SK-N-SH (cell line): ENCODE measurements at regions not wholly inside any gene's neighbourhood (a gene's known extent, or its start where the extent isn't known, plus 50 kb on each side); places are given as distances from the start of the nearest gene placed in this dataset.

Experiments
- EP300 ChIP-seq, 2 experiments: IDR thresholded peaks; 2 replicates each; pipeline versions ENCODE4 v1.4.0 to v1.6.1; 2012; ENCODE audit warnings: borderline replicate concordance in 1 of 2, low read depth in 1 of 2, low read length in 1 of 2
- RXRA ChIP-seq: IDR thresholded peaks from 2 replicates; pipeline ENCODE4 v1.4.0; 2012; ENCODE audit warnings: low read depth, mild to moderate bottlenecking, borderline replicate concordance
- YY1 ChIP-seq: IDR thresholded peaks from 2 replicates; pipeline ENCODE4 v1.4.0; 2012; ENCODE audit warnings: low read depth, mild to moderate bottlenecking
- TF ChIP-seq, protein P1 (sequence below): fragments of 200-600 bp; sonication (generic); IDR thresholded peaks from 2 replicates; pipeline ENCODE4 v1.6.1; 2017; ENCODE audit warnings: antibody characterized with exemption, mild to moderate bottlenecking, moderate library complexity

DNA sequence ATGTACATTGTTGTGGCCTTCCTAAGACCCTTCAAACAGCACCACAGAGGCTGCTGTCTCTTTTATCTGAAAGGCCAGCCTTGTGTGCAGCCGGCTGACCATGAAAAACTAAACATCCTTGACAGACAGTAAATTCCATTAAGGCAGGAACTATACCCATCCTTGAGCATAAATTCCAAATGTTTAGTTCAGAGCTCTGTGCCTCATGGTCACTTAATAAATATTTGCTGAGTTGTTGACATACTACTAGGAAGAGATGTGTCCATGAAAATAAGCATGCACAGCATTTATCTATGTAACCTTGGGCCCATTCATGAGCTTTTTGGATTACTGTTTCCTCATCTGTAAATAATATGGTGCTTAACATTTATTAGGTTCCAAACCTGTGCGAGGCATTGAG is 424.8 kb downstream of the HRH4 start:
- TF ChIP-seq YY1 (no peak), RXRA (no peak), EP300 (IDR thresholded peaks at IDR 0.05; ENCODE audit: borderline replicate concordance in 1 of 2, low read depth in 1 of 2, low read length in 1 of 2) (no peak)
- TF ChIP-seq, protein P1, sequence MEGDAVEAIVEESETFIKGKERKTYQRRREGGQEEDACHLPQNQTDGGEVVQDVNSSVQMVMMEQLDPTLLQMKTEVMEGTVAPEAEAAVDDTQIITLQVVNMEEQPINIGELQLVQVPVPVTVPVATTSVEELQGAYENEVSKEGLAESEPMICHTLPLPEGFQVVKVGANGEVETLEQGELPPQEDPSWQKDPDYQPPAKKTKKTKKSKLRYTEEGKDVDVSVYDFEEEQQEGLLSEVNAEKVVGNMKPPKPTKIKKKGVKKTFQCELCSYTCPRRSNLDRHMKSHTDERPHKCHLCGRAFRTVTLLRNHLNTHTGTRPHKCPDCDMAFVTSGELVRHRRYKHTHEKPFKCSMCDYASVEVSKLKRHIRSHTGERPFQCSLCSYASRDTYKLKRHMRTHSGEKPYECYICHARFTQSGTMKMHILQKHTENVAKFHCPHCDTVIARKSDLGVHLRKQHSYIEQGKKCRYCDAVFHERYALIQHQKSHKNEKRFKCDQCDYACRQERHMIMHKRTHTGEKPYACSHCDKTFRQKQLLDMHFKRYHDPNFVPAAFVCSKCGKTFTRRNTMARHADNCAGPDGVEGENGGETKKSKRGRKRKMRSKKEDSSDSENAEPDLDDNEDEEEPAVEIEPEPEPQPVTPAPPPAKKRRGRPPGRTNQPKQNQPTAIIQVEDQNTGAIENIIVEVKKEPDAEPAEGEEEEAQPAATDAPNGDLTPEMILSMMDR: no peak
